Activated CD4-positive, alpha-beta T cell treated with anti-CD3 and anti-CD28 coated beads, Interleukin-2, amount 50 U/mL, for 24 hours (primary cell): ENCODE measurements at regions not wholly inside any gene's neighbourhood (a gene's known extent, or its start where the extent isn't known, plus 50 kb on each side); places are given as distances from the start of the nearest gene placed in this dataset.
"Not testable (repeated sequence)": the region's sequence is repeated elsewhere in the genome, so short reads cannot be mapped to it uniquely, and the experiment has no call there.

Source experiments
- DNase-seq, 2 donors: peaks; one replicate each; pipeline ENCODE4 v3.0.0-alpha.2; 2020; ENCODE audit warnings: low read depth in 1 of 2, low spot score in 1 of 2

GRCh38 chr3:152658977-152659720 lies 175.8 kb upstream of the P2RY1 start:
- DNase-seq, result no peak

GRCh38 chr3:152662157-152662556 lies 172.8 kb upstream of the P2RY1 start:
- DNase-seq, result no peak

- DNase-seq, result no peak
Observed at GRCh38 chr3:152664766-152665165, 170.2 kb upstream of the P2RY1 start.

- no peak for DNase-seq
Observed at GRCh38 chr3:152667267-152667666, 167.7 kb upstream of the P2RY1 start.

- no peak for DNase-seq
Observed at GRCh38 chr3:152669560-152669959, 165.4 kb upstream of the P2RY1 start.

GRCh38 chr3:152671446-152672319 lies 163.2 kb upstream of the P2RY1 start:
- DNase-seq, result no peak

- DNase-seq, result no peak
Observed at GRCh38 chr3:152672320-152672649, 162.6 kb upstream of the P2RY1 start.

GRCh38 chr3:152676810-152677379 lies 158.0 kb upstream of the P2RY1 start:
- DNase-seq, result no peak

GRCh38 chr3:152677491-152677890 lies 157.4 kb upstream of the P2RY1 start:
- no peak for DNase-seq

- no peak for DNase-seq
Observed at GRCh38 chr3:152682477-152682876, 152.5 kb upstream of the P2RY1 start.

- no peak for DNase-seq
Observed at GRCh38 chr3:152683521-152683999, 151.4 kb upstream of the P2RY1 start.

GRCh38 chr3:152684279-152684678 lies 150.7 kb upstream of the P2RY1 start:
- DNase-seq, result no peak

GRCh38 chr3:152688313-152688712 lies 146.6 kb upstream of the P2RY1 start:
- no peak for DNase-seq

GRCh38 chr3:152692326-152692725 lies 142.6 kb upstream of the P2RY1 start:
- DNase-seq, result not testable (repeated sequence)

GRCh38 chr3:152693521-152694250 lies 141.2 kb upstream of the P2RY1 start:
- DNase-seq, result not testable (repeated sequence)

GRCh38 chr3:152695840-152696239 lies 139.1 kb upstream of the P2RY1 start:
- no peak for DNase-seq

- no peak for DNase-seq
Observed at GRCh38 chr3:152696962-152697361, 138.0 kb upstream of the P2RY1 start.

- DNase-seq, result no peak
Observed at GRCh38 chr3:152703245-152703890, 131.6 kb upstream of the P2RY1 start.

- DNase-seq, result no peak
Observed at GRCh38 chr3:152706991-152707713, 127.8 kb upstream of the P2RY1 start.

- no peak for DNase-seq
Observed at GRCh38 chr3:152709659-152710058, 125.3 kb upstream of the P2RY1 start.
